Parathyroid adenoma (tissue), 2 donors: ENCODE measurements at regions not wholly inside any gene's neighbourhood (a gene's known extent, or its start where the extent isn't known, plus 50 kb on each side); places are given as distances from the start of the nearest gene placed in this dataset.

ENCODE experiments used
- H2AFZ ChIP-seq: fragments of 300-600 bp; sonication (generic); one replicate; pipeline ENCODE4 v1.7.0; 2017; ENCODE audit warnings: antibody characterized with exemption, mild to moderate bottlenecking
- H3K27ac ChIP-seq: fragments of 300-600 bp; sonication (generic); one replicate; pipeline ENCODE4 v1.7.0; 2017
- H3K27me3 ChIP-seq: fragments of 300-600 bp; sonication (generic); one replicate; pipeline ENCODE4 v1.7.0; 2017; ENCODE audit warnings: low read length; ENCODE audit not compliant: control insufficient read depth, insufficient read depth
- H3K36me3 ChIP-seq: fragments of 300-600 bp; sonication (generic); one replicate; pipeline ENCODE4 v1.7.0; 2017; ENCODE audit warnings: low read length; ENCODE audit not compliant: control insufficient read depth, insufficient read depth
- H3K4me1 ChIP-seq: fragments of 300-600 bp; sonication (generic); one replicate; pipeline ENCODE4 v1.7.0; 2017; ENCODE audit warnings: control low read depth
- H3K4me2 ChIP-seq: fragments of 300-600 bp; sonication (generic); one replicate; pipeline ENCODE4 v1.7.0; 2017; ENCODE audit warnings: low read length
- H3K4me3 ChIP-seq: fragments of 300-600 bp; sonication (generic); one replicate; pipeline ENCODE4 v1.7.0; 2017; ENCODE audit warnings: low read depth, low read length
- H3K79me2 ChIP-seq: fragments of 300-600 bp; sonication (generic); one replicate; pipeline ENCODE4 v1.7.0; 2017; ENCODE audit warnings: control low read depth
- H3K9ac ChIP-seq: fragments of 300-600 bp; sonication (generic); one replicate; pipeline ENCODE4 v1.7.0; 2017; ENCODE audit warnings: mild to moderate bottlenecking
- H3K9me3 ChIP-seq: fragments of 300-600 bp; sonication (generic); one replicate; pipeline ENCODE4 v1.7.0; 2017; ENCODE audit warnings: low read length; ENCODE audit not compliant: control insufficient read depth
- CTCF ChIP-seq: fragments of 300-600 bp; sonication (generic); IDR thresholded peaks from one replicate; pipeline ENCODE4 v1.7.0; 2017; ENCODE audit warnings: antibody characterized with exemption, mild to moderate bottlenecking
- donor health status: primary hyperparathyroidism.

DNA sequence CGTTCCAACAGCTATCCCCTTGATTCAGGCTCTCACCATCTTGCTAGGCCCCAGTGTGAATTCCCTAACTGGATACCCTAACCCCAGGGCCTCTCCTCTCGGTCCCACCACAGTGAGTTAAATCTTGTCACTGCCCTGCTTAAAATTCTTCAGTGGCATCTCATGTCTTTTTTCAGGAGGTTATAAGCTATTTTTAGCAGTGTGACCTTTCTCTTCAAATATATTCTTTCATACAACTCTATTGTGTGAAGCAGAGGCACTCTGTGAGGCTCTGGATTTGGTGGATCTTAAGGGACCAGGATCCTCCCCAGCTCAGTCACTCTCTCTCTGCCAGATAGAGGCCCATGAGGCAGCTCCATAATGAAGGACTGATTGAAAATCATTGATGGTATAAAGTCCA lies 760.4 kb downstream of the NTRK3 start:
- TF ChIP-seq CTCF, result no peak
- H3K79me2 ChIP-seq, result no peaks in the 10 kb centered on the region
- H3K9me3 ChIP-seq, result no peaks in the 10 kb centered on the region
- no peaks in the 10 kb centered on the region for H3K4me1 ChIP-seq
- no peaks in the 10 kb centered on the region for H3K27me3 ChIP-seq
- no peak overlapping the region for H3K9ac ChIP-seq
- no peak overlapping the region for H3K27ac ChIP-seq
- H2AFZ ChIP-seq, result no peak overlapping the region
- no peaks in the 10 kb centered on the region for H3K36me3 ChIP-seq
- H3K4me2 ChIP-seq, result no peak overlapping the region
- no peak overlapping the region for H3K4me3 ChIP-seq

GRCh38 chr15:87493803-87494202 lies 762.7 kb downstream of the NTRK3 start:
- Histone ChIP-seq H3K4me1 (no peaks in the 10 kb centered on the region), H3K27ac (no peak overlapping the region), H2AFZ (no peak overlapping the region), H3K27me3 (no peaks in the 10 kb centered on the region), H3K79me2 (no peaks in the 10 kb centered on the region), H3K9me3 (no peaks in the 10 kb centered on the region), H3K9ac (no peak overlapping the region), H3K4me3 (no peak overlapping the region), H3K36me3 (no peaks in the 10 kb centered on the region), H3K4me2 (no peak overlapping the region)
- TF ChIP-seq CTCF, result no peak

- no peaks in the 10 kb centered on the region for H3K79me2 ChIP-seq
- H3K36me3 ChIP-seq, result no peaks in the 10 kb centered on the region
- no peaks in the 10 kb centered on the region for H3K9me3 ChIP-seq
- H3K4me2 ChIP-seq, result no peak overlapping the region
- H3K4me3 ChIP-seq, result no peak overlapping the region
- H3K27me3 ChIP-seq, result no peaks in the 10 kb centered on the region
- no peak overlapping the region for H3K9ac ChIP-seq
- no peak overlapping the region for H3K27ac ChIP-seq
- no peaks in the 10 kb centered on the region for H3K4me1 ChIP-seq
- no peak for TF ChIP-seq CTCF
- H2AFZ ChIP-seq, result no peak overlapping the region
Measured at GRCh38 chr15:87492321-87492720, 764.2 kb downstream of the NTRK3 start.

GRCh38 chr15:87490666-87491065 lies 765.9 kb downstream of the NTRK3 start:
- H3K36me3 ChIP-seq, result no peaks in the 10 kb centered on the region
- H3K27ac ChIP-seq, result no peak overlapping the region
- no peak overlapping the region for H3K4me2 ChIP-seq
- H3K79me2 ChIP-seq, result no peaks in the 10 kb centered on the region
- no peaks in the 10 kb centered on the region for H3K9me3 ChIP-seq
- no peaks in the 10 kb centered on the region for H3K4me1 ChIP-seq
- H3K27me3 ChIP-seq, result no peaks in the 10 kb centered on the region
- no peak overlapping the region for H3K9ac ChIP-seq
- H2AFZ ChIP-seq, result no peak overlapping the region
- H3K4me3 ChIP-seq, result no peak overlapping the region
- TF ChIP-seq CTCF, result no peak

- Histone ChIP-seq H3K27me3 (no peaks in the 10 kb centered on the region), H3K27ac (no peak overlapping the region), H3K36me3 (no peaks in the 10 kb centered on the region), H3K4me1 (no peaks in the 10 kb centered on the region), H3K4me2 (no peak overlapping the region), H3K9me3 (no peaks in the 10 kb centered on the region), H3K9ac (no peak overlapping the region), H3K79me2 (no peaks in the 10 kb centered on the region), H3K4me3 (no peak overlapping the region), H2AFZ (no peak overlapping the region)
- no peak for TF ChIP-seq CTCF
Measured at GRCh38 chr15:87489902-87490665, 766.5 kb downstream of the NTRK3 start.
